ENCODE measurements at regions not wholly inside any gene's neighbourhood (a gene's known extent, or its start where the extent isn't known, plus 50 kb on each side); places are given as distances from the start of the nearest gene placed in this dataset.
"Not testable (repeated sequence)": the region's sequence is repeated elsewhere in the genome, so short reads cannot be mapped to it uniquely, and the experiment has no call there.

GRCh38 chr13:97520061-97520460, 86.1 kb downstream of the RAP2A start:
- DNase-seq (ENCODE audit: low read depth), result no peak

GRCh38 chr13:97520866-97521265, 86.9 kb downstream of the RAP2A start:
- DNase-seq (ENCODE audit: low read depth), result no peak

- no peak for DNase-seq (ENCODE audit: low read depth)
Observed at GRCh38 chr13:97521726-97522125, 87.8 kb downstream of the RAP2A start.

GRCh38 chr13:97522243-97522642, 88.3 kb downstream of the RAP2A start:
- DNase-seq (ENCODE audit: low read depth), result no peak

GRCh38 chr13:97526556-97526955, 92.6 kb downstream of the RAP2A start:
- no peak for DNase-seq (ENCODE audit: low read depth)

- DNase-seq (ENCODE audit: low read depth), result no peak
Observed at GRCh38 chr13:97528518-97528917, 94.5 kb downstream of the RAP2A start.

- DNase-seq (ENCODE audit: low read depth), result no peak
Observed at GRCh38 chr13:97534540-97534939, 100.6 kb downstream of the RAP2A start.

- DNase-seq (ENCODE audit: low read depth), result peak; percentile 4
Observed at GRCh38 chr13:97535614-97536013, 101.6 kb downstream of the RAP2A start.

GRCh38 chr13:97537110-97537509, 103.1 kb downstream of the RAP2A start:
- DNase-seq (ENCODE audit: low read depth), result no peak

GRCh38 chr13:97538203-97538602, 104.2 kb downstream of the RAP2A start:
- DNase-seq (ENCODE audit: low read depth), result no peak

GRCh38 chr13:97539651-97540610, 106.0 kb downstream of the RAP2A start:
- peak; percentile 13 for DNase-seq (ENCODE audit: low read depth)

- no peak for DNase-seq (ENCODE audit: low read depth)
Observed at GRCh38 chr13:97540696-97541095, 106.7 kb downstream of the RAP2A start.

- DNase-seq (ENCODE audit: low read depth), result no peak
Observed at GRCh38 chr13:97542102-97542685, 108.2 kb downstream of the RAP2A start.

GRCh38 chr13:97544031-97544765, 110.2 kb downstream of the RAP2A start:
- DNase-seq (ENCODE audit: low read depth), result no peak

GRCh38 chr13:97544971-97545499, 111.1 kb downstream of the RAP2A start:
- not testable (repeated sequence) for DNase-seq (ENCODE audit: low read depth)

GRCh38 chr13:97548138-97548537, 114.2 kb downstream of the RAP2A start:
- DNase-seq (ENCODE audit: low read depth), result no peak

- no peak for DNase-seq (ENCODE audit: low read depth)
Observed at GRCh38 chr13:97548711-97549110, 114.7 kb downstream of the RAP2A start.

- DNase-seq (ENCODE audit: low read depth), result no peak
Observed at GRCh38 chr13:97549201-97549600, 115.2 kb downstream of the RAP2A start.

- no peak for DNase-seq (ENCODE audit: low read depth)
Observed at GRCh38 chr13:97554496-97554895, 120.5 kb downstream of the RAP2A start.

GRCh38 chr13:97555034-97555433, 121.1 kb downstream of the RAP2A start:
- DNase-seq (ENCODE audit: low read depth), result no peak

- no peak for DNase-seq (ENCODE audit: low read depth)
Observed at GRCh38 chr13:97559030-97559429, 125.1 kb downstream of the RAP2A start.

- DNase-seq (ENCODE audit: low read depth), result no peak
Observed at GRCh38 chr13:97559981-97560380, 126.0 kb downstream of the RAP2A start.
